CD4-positive, alpha-beta T cell (primary cell): ENCODE measurements at regions not wholly inside any gene's neighbourhood (a gene's known extent, or its start where the extent isn't known, plus 50 kb on each side); places are given as distances from the start of the nearest gene placed in this dataset.
A peak's percentile ranks its signal among the peaks of the same experiment; 100 is the strongest.

Experiments
- ATAC-seq: fragments of 200-7000 bp; cut with Tn5 transposase; one replicate; pipeline ENCODE4 v1.10.0; 2022; ENCODE audit warnings: mild to moderate bottlenecking; ENCODE audit not compliant: poor library complexity
- CTCF ChIA-PET: fragments of 350-600 bp; sonication (Branson Sonifier 250); formaldehyde crosslinking; loops from one replicate; lab custom pipeline; 2021; ENCODE audit warnings: antibody characterized with exemption, inconsistent platforms; lab: Charles Lee
- POLR2A ChIA-PET: fragments of 350-600 bp; sonication (Branson Sonifier 250); formaldehyde crosslinking; loops from one replicate; lab custom pipeline; 2021; ENCODE audit warnings: antibody characterized with exemption, inconsistent platforms; lab: Charles Lee
- DNase-seq, 14 experiments: peaks; one replicate each; pipeline ENCODE4 v3.0.0-alpha.2; 2013 to 2020; ENCODE audit warnings: mixed read lengths in 2 of 14
- H3K27ac ChIP-seq, 2 donors: one replicate each; pipeline versions ENCODE4 v1.5.1 to v1.7.0; 2013; ENCODE audit warnings: low read length in 2 of 2, low read depth in 1 of 2, mild to moderate bottlenecking in 1 of 2
- H3K27me3 ChIP-seq, 2 experiments: 1 replicate in 1 of 2; 2 replicates in 1 of 2; pipeline versions ENCODE4 v1.6.1 to v1.7.0; 2013; ENCODE audit warnings: low read length in 2 of 2, control low read depth in 1 of 2, mild to moderate bottlenecking in 1 of 2, moderate library complexity in 1 of 2; ENCODE audit not compliant: insufficient read depth in 2 of 2, control insufficient read depth in 1 of 2
- H3K36me3 ChIP-seq: one replicate; pipeline ENCODE4 v1.6.1; 2013; ENCODE audit warnings: low read length, control low read depth; ENCODE audit not compliant: insufficient read depth
- H3K4me1 ChIP-seq: one replicate; pipeline ENCODE4 v1.6.1; 2013; ENCODE audit warnings: low read length, control low read depth; ENCODE audit not compliant: insufficient read depth
- H3K4me3 ChIP-seq: one replicate; pipeline ENCODE4 v1.5.1; 2013; ENCODE audit warnings: mild to moderate bottlenecking, low read length, moderate library complexity
- H3K9me3 ChIP-seq, 2 experiments: 1 replicate in 1 of 2; 2 replicates in 1 of 2; pipeline versions ENCODE4 v1.6.1 to v1.7.0; 2013; ENCODE audit warnings: low read length in 2 of 2, mild to moderate bottlenecking in 2 of 2, control low read depth in 1 of 2, moderate library complexity in 1 of 2; ENCODE audit not compliant: control insufficient read depth in 1 of 2, insufficient read depth in 1 of 2
- H3K27ac Mint-ChIP-seq: one replicate; pipeline ENCODE4 v1.8.0; 2020; ENCODE audit warnings: mixed read lengths
- H3K27me3 Mint-ChIP-seq: one replicate; pipeline ENCODE4 v1.8.0; 2021; ENCODE audit warnings: mixed read lengths
- H3K36me3 Mint-ChIP-seq: one replicate; pipeline ENCODE4 v1.8.0; 2021; ENCODE audit warnings: low read depth, mixed read lengths
- H3K4me1 Mint-ChIP-seq: one replicate; pipeline ENCODE4 v1.8.0; 2021; ENCODE audit warnings: low read depth, mixed read lengths
- H3K4me3 Mint-ChIP-seq: one replicate; pipeline ENCODE4 v1.8.0; 2020; ENCODE audit warnings: mild to moderate bottlenecking, mixed read lengths
- H3K9me3 Mint-ChIP-seq: one replicate; pipeline ENCODE4 v1.8.0; 2020; ENCODE audit warnings: mixed read lengths
- CTCF ChIP-seq: fragments of 200-600 bp; IDR thresholded peaks from one replicate; pipeline ENCODE4 v1.8.0; 2022; ENCODE audit warnings: antibody characterized with exemption, mild to moderate bottlenecking
- intact Hi-C, 2 experiments: fragments of 100-400 bp; cut with DNase I in 1 of 2; cut with micrococcal nuclease in 1 of 2; formaldehyde crosslinking; loops; one replicate each; pipeline versions ENCODE4 v1.15.1 to v1.9.0; 2023 to 2025; cut with DNase I, micrococcal nuclease

- no peaks in the 10 kb centered on the region for H3K27me3 ChIP-seq
- Mint-ChIP-seq H3K4me1 (no peaks in the 10 kb centered on the region), H3K27me3 (no peaks in the 10 kb centered on the region), H3K27ac (no peak overlapping the region), H3K9me3 (peaks cover 4% of the 10 kb centered on the region), H3K4me3 (no peak overlapping the region), H3K36me3 (no peaks in the 10 kb centered on the region)
- ATAC-seq (no peak), DNase-seq (no peak)
- H3K4me1 ChIP-seq: no peaks in the 10 kb centered on the region
- intact Hi-C loops: no loop called here
- CTCF ChIA-PET: no interaction called here
- peaks cover 0 to 5% of the 10 kb centered on the region in 2 experiments for H3K9me3 ChIP-seq
- H3K4me3 ChIP-seq: no peak overlapping the region
- H3K27ac ChIP-seq: no peak overlapping the region
- POLR2A ChIA-PET: no interaction called here
- H3K36me3 ChIP-seq: no peaks in the 10 kb centered on the region
- TF ChIP-seq CTCF: no peak
Measured at GRCh38 chr13:91058919-91059318, 288.6 kb upstream of the MIR17HG start.

GRCh38 chr13:91066745-91067144, 280.7 kb upstream of the MIR17HG start:
- Histone ChIP-seq H3K9me3 (peaks cover 0 to 4% of the 10 kb centered on the region in 2 experiments), H3K27me3 (no peaks in the 10 kb centered on the region), H3K4me1 (no peaks in the 10 kb centered on the region), H3K27ac (no peak overlapping the region), H3K36me3 (no peaks in the 10 kb centered on the region), H3K4me3 (no peak overlapping the region)
- TF ChIP-seq CTCF: no peak
- Mint-ChIP-seq H3K4me1 (no peaks in the 10 kb centered on the region), H3K9me3 (peaks cover 3% of the 10 kb centered on the region), H3K4me3 (no peak overlapping the region), H3K36me3 (no peaks in the 10 kb centered on the region), H3K27ac (no peak overlapping the region), H3K27me3 (no peaks in the 10 kb centered on the region)
- no peak for DNase-seq
- CTCF ChIA-PET: no interaction called here
- intact Hi-C loops: no loop called here
- ATAC-seq: no peak
- POLR2A ChIA-PET: no interaction called here

- Mint-ChIP-seq H3K4me3 (no peak overlapping the region), H3K27ac (no peak overlapping the region), H3K4me1 (no peaks in the 10 kb centered on the region), H3K36me3 (no peaks in the 10 kb centered on the region), H3K9me3 (peaks cover 1% of the 10 kb centered on the region), H3K27me3 (no peaks in the 10 kb centered on the region)
- DNase-seq (peak in 1 of 14 experiments; percentile 1), ATAC-seq (no peak)
- no peaks in the 10 kb centered on the region for H3K36me3 ChIP-seq
- H3K27ac ChIP-seq: no peak overlapping the region
- no peaks in the 10 kb centered on the region for H3K27me3 ChIP-seq
- no peak overlapping the region for H3K4me3 ChIP-seq
- TF ChIP-seq CTCF: no peak
- POLR2A ChIA-PET: no interaction called here
- intact Hi-C loops: no loop called here
- no peaks in the 10 kb centered on the region for H3K9me3 ChIP-seq
- H3K4me1 ChIP-seq: no peaks in the 10 kb centered on the region
- CTCF ChIA-PET: no interaction called here
Measured at GRCh38 chr13:91072486-91072885, 275.0 kb upstream of the MIR17HG start.
